ENCODE measurements at regions not wholly inside any gene's neighbourhood (a gene's known extent, or its start where the extent isn't known, plus 50 kb on each side); places are given as distances from the start of the nearest gene placed in this dataset.

GRCh38 chr11:109320595-109320994 lies 101.4 kb upstream of the C11orf87 start:
- TF ChIP-seq POLR2A (IDR thresholded peaks at IDR 0.05) (no peak), CTCF (IDR thresholded peaks at IDR 0.05) (no peak), EP300 (IDR thresholded peaks at IDR 0.05) (no peak)

Measured in upper lobe of left lung (tissue), 4 donors.